Cardiac fibroblast (primary cell): ENCODE measurements at regions not wholly inside any gene's neighbourhood (a gene's known extent, or its start where the extent isn't known, plus 50 kb on each side); places are given as distances from the start of the nearest gene placed in this dataset.

ENCODE experiments used
- DNase-seq, 2 donors: peaks; one replicate each; pipeline versions ENCODE4 v3.0.0 to v3.0.0-alpha.2; 2010; ENCODE audit warnings: low read depth in 2 of 2
- H3K4me3 ChIP-seq, 2 donors: replicated peaks in 1 of 2; 1 replicate in 1 of 2; 2 replicates in 1 of 2; pipeline ENCODE4 v1.5.1; 2011; ENCODE audit warnings: low read depth in 2 of 2, low read length in 2 of 2, mild to moderate bottlenecking in 2 of 2, moderate library complexity in 1 of 2
- TF ChIP-seq, protein P1 (sequence below): IDR thresholded peaks from one replicate; pipeline ENCODE4 v1.5.1; 2011; ENCODE audit warnings: low read depth, mild to moderate bottlenecking, low read length, inconsistent platforms

DNA sequence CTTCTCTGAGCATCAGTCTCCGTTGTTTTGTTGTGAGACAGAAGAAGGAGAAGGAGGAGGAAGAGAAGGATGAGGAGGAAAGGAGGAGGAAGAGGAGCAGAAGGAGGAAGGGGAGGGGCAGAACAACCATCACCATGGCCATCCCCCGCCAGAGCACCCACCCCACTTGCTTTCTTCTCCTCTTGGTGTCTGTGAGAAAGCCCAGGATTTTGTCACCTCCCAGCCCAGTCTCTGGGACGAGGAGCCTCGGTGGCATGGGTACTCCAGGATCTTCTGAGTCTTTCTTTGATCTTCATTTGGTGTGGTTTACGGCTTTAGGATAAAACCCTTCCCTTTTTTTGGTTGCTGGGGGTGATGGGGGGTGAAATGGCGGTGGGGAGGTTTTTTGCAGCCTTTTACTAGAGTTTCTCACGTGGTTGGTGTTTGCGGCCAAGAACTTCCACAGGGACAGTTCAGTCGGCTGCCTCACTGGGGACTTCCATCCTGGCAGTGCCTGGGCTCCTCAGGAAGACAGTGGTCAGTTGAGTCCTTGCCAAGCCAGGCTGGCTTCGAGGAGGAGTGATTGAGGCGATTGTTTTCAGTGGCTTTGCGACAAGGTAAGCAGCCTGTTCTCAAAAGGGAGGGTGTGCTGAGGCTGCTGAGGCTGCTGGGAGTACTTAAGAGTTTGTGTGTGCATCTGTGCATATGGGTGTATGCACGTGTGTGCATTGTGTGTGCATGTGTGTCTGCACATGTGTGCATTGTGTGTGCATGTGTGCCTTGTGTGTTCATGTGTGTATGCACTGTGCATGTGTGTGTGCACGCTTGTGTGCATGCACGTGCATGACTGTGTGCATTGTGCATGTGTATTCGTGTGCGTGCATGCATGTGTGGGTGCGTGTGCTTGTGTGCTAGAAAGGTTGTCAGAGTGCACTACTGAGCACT is 567.5 kb downstream of the TBC1D22A start:
- DNase-seq: no peak
- H3K4me3 ChIP-seq: no peak overlapping the region
- TF ChIP-seq, protein P1, sequence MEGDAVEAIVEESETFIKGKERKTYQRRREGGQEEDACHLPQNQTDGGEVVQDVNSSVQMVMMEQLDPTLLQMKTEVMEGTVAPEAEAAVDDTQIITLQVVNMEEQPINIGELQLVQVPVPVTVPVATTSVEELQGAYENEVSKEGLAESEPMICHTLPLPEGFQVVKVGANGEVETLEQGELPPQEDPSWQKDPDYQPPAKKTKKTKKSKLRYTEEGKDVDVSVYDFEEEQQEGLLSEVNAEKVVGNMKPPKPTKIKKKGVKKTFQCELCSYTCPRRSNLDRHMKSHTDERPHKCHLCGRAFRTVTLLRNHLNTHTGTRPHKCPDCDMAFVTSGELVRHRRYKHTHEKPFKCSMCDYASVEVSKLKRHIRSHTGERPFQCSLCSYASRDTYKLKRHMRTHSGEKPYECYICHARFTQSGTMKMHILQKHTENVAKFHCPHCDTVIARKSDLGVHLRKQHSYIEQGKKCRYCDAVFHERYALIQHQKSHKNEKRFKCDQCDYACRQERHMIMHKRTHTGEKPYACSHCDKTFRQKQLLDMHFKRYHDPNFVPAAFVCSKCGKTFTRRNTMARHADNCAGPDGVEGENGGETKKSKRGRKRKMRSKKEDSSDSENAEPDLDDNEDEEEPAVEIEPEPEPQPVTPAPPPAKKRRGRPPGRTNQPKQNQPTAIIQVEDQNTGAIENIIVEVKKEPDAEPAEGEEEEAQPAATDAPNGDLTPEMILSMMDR: no peak

DNA sequence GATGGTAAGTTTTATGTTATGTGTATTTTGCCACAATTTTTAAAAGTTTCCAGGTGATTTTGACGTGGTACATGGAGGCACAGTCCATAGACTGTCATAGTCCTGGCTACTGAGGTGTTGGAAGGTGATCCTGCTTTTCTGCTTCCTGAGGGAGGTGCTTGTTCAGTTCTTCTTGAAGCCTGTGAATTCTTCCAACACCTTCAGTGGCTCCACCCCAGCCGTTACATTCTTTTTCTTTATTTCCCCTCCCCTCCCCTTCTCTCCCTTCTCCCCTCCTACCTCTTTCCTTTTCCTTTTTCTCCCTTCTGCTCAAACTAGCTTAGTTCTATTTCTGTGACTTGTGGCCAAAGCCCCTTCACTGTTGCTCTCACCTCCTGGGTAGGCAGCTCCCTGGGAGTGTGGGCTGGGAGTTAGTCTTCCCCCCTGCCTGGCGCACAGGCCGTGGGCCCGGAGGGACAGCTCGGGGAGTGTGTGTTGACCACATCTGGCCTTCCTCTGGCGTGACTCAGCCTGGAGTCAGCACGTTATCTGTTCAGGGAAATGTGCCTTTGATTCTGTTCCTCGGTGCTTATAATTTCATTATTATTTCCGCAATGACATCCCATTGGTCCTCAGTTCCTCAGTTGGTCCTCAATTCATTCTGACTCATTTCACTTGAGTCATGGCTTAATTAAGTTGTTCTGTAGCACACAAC is 566.2 kb downstream of the TBC1D22A start:
- H3K4me3 ChIP-seq: no peak overlapping the region
- peak; percentile 70 to 94 for DNase-seq
- TF ChIP-seq, protein P1: no peak

DNA sequence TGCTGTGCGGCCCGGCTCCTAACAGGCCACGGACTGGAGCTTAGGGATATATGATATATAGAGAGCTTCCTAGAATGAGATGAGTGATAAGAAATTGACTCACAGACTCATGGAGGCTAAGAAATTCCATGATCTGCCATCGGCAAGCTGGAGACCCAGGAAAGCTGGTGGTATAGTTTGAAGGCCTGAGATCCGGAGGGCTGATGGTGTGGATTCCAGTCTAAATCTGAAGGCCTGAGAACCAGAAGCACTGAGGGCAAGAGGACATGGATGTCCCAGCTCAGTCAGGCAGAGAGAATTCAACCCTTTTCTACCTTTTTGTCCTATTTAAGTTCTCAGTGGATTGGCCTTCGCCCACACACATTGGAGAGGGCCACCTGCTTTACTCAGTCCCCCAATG is 564.8 kb downstream of the TBC1D22A start:
- DNase-seq: no peak
- no peak overlapping the region for H3K4me3 ChIP-seq
- TF ChIP-seq, protein P1: no peak

DNA sequence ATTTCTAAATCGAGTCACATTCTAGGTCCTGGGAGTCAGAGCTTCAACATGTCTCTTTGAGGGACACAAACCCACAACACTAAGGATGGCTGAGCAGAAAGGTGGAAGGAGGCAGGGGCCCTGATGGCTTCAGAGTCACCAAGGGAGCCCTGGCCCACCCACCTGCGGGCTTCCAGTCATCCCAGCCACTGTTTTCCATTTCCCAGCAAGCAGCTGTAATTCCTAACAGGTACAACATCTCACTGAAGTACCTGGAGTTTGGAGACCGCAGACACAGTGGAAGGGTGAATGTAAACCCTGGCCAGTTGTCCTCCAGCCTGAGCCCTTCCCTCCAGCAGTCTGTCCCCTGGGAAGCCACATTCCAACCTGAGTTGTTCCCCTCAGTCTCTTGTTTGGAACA is 562.8 kb downstream of the TBC1D22A start:
- TF ChIP-seq, protein P1: no peak
- DNase-seq: no peak
- no peak overlapping the region for H3K4me3 ChIP-seq

DNA sequence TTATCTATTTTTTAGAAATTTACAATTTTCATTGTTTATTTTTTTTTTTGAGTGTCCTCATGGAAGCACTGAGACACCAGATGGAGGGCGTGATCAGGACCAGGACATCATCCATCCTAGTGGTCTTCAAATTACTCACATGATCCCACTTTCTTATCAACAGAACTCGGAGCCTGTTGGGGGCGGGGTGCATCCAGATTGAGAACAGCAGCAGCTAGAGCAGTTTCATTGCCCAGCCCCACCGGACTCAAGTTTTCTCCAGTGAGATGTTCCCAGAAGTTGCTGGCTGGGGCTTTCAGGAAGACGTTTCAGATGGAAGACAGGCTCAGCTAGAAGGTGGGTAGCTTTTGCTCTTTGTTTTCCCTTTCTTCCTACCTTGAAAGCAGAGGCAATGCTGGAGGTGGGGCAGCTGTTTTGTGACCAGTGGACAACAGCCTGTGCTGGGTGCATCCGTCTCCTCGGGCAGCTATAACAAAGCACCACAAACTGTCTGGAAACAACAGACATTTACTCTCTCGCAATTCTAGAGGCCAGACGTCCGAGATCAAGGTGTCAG is 562.1 kb downstream of the TBC1D22A start:
- no peak for DNase-seq
- TF ChIP-seq, protein P1: no peak
- H3K4me3 ChIP-seq: no peak overlapping the region

DNA sequence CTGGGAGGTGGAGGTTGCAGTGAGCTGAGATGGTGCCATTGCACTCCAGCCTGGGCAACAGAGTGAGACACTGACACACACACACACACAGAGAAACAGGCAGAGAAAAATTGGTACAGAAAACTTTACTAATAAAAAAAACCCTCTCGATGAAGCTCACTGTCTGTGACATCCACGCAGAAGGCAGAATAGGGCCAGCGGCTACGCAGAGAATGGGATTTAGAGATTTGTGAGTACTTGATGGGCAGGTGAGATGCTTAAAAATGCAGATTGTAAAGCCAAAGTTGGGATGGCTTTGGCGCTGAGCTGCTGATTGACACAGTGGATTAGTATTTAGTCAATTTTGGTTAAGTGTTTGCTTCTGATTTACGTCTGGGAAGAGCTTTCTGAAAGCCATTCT is 561.1 kb downstream of the TBC1D22A start:
- no peak for DNase-seq
- TF ChIP-seq, protein P1: no peak
- no peak overlapping the region for H3K4me3 ChIP-seq
